Esophagus mucosa (tissue), 1 donor: ENCODE measurements at regions not wholly inside any gene's neighbourhood (a gene's known extent, or its start where the extent isn't known, plus 50 kb on each side); places are given as distances from the start of the nearest gene placed in this dataset.

Experiments
- ATAC-seq: fragments of 200-7000 bp; cut with Tn5 transposase; one replicate; pipeline ENCODE4 v1.9.1; 2020
- donor health status: DM: yes; HTN: yes; CAD: no.

GRCh38 chr18:34159691-34160185 lies 65.0 kb downstream of the NOL4 start:
- no peak for ATAC-seq

- ATAC-seq = no peak
Observed at GRCh38 chr18:34158881-34159690, 65.6 kb downstream of the NOL4 start.

- no peak for ATAC-seq
Observed at GRCh38 chr18:34153711-34154110, 71.0 kb downstream of the NOL4 start.

GRCh38 chr18:34131006-34131405 lies 93.7 kb downstream of the NOL4 start:
- ATAC-seq = no peak

GRCh38 chr18:34128436-34128835 lies 96.3 kb downstream of the NOL4 start:
- no peak for ATAC-seq

- no peak for ATAC-seq
Observed at GRCh38 chr18:34126121-34126520, 98.6 kb downstream of the NOL4 start.

GRCh38 chr18:34122724-34123334 lies 101.9 kb downstream of the NOL4 start:
- ATAC-seq = no peak

- no peak for ATAC-seq
Observed at GRCh38 chr18:34121200-34121721, 103.5 kb downstream of the NOL4 start.

- ATAC-seq = no peak
Observed at GRCh38 chr18:34120294-34120693, 104.4 kb downstream of the NOL4 start.

GRCh38 chr18:34117319-34117718 lies 107.4 kb downstream of the NOL4 start:
- no peak for ATAC-seq

GRCh38 chr18:34115409-34116081 lies 109.2 kb downstream of the NOL4 start:
- no peak for ATAC-seq

- no peak for ATAC-seq
Observed at GRCh38 chr18:34114996-34115395, 109.7 kb downstream of the NOL4 start.

- no peak for ATAC-seq
Observed at GRCh38 chr18:34108206-34108605, 116.5 kb downstream of the NOL4 start.

- no peak for ATAC-seq
Observed at GRCh38 chr18:34098109-34098508, 126.6 kb downstream of the NOL4 start.

- no peak for ATAC-seq
Observed at GRCh38 chr18:34097312-34097711, 127.4 kb downstream of the NOL4 start.

- no peak for ATAC-seq
Observed at GRCh38 chr18:34094148-34094547, 130.6 kb downstream of the NOL4 start.

- ATAC-seq = no peak
Observed at GRCh38 chr18:34092796-34093195, 131.9 kb downstream of the NOL4 start.

- no peak for ATAC-seq
Observed at GRCh38 chr18:34086370-34086769, 138.3 kb downstream of the NOL4 start.

- no peak for ATAC-seq
Observed at GRCh38 chr18:34085140-34085739, 139.5 kb downstream of the NOL4 start.

- ATAC-seq = no peak
Observed at GRCh38 chr18:34084635-34085034, 140.1 kb downstream of the NOL4 start.

- no peak for ATAC-seq
Observed at GRCh38 chr18:34083910-34084535, 140.7 kb downstream of the NOL4 start.

- no peak for ATAC-seq
Observed at GRCh38 chr18:34077599-34077998, 147.1 kb downstream of the NOL4 start.
